HK-2 (cell line): ENCODE measurements at regions not wholly inside any gene's neighbourhood (a gene's known extent, or its start where the extent isn't known, plus 50 kb on each side); places are given as distances from the start of the nearest gene placed in this dataset.

Experiments
- DNase-seq: peaks from one replicate; pipeline ENCODE4 v3.0.0-alpha.2; 2018; ENCODE audit not compliant: unreplicated experiment

GRCh38 chr16:54412037-54412436, 125.5 kb upstream of the IRX3 start:
- no peak for DNase-seq

DNA sequence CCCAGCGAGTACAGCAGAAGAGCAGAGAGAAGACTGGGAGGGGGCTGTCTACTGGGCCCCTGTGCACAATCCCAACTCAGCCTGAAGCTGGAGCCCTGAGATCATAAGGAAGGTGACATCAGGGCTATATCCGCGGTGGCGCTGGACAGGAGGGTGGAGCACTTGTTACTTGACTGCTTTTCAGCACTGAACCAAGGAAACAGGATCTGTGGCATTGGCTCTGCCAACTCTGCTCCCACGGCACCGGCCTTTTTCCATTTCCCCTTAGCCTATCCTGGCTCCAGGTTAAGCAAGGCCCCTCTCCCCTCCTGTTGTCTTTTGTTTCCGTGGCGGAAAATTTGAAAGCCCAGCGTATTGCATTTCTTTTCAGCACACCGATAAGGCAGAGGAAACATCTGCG, 125.0 kb upstream of the IRX3 start:
- no peak for DNase-seq

DNA sequence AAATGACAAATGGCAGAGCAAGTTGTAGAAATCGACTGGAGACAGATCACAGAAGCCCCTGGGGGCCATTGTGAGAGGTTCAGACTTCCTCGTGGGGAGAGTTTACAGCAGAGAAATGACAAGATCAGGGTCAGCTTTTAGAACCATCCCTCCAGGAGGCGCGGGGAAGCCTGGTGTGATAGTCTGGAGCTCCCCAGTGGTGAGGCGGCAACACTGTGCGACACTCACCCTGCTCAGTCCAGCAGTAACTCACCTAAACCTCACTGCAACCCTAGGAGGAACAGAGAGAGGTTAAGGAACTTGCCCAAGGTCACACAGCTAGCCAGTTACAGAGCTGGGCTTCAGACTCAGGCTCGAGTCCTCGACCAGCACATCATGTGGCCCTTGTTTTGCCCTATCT, 123.4 kb upstream of the IRX3 start:
- no peak for DNase-seq

GRCh38 chr16:54407596-54407995, 121.0 kb upstream of the IRX3 start:
- DNase-seq: no peak

GRCh38 chr16:54405478-54405877, 118.9 kb upstream of the IRX3 start:
- DNase-seq: no peak

- no peak for DNase-seq
Observed at GRCh38 chr16:54403580-54403979, 117.0 kb upstream of the IRX3 start.

DNA sequence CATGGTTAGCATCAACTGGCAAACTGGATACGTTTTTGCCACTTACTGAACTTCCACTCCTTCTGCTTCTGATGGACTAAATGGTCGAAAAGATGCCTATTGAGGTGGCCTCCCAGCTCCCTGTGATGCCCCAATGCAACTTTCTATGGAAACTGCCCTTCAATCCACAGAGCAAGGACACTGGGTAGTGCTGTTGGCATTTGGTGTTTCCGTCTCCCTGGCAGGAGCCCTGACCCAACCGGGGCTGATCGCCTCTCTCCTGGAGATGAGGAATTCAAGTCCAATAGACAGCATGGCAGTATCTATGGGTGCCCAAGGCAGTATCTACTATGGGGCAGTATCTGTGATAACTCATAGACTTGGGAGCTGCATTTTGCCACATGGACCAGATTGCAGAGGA, 116.3 kb upstream of the IRX3 start:
- no peak for DNase-seq

DNA sequence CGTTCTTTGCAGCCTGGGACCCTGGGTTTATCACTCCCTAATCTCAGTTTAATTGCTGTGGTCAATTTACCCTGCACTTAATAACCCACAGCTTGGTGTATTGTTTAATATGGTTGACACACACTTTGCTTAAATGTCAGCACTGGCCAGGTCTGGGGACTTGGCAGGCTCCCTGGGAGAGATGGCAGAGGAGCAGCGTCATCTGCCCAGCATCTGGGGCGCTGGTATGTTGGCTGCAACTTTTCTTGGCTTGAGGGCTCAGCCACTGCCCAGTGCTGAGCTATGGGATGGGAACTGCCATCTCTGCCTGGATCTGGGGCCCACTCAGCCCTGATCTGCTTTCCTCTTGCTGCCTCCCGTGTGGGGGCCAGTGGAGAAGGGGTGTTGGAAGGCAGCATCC, 115.7 kb upstream of the IRX3 start:
- DNase-seq: no peak

GRCh38 chr16:54400261-54400660, 113.7 kb upstream of the IRX3 start:
- DNase-seq: no peak

DNA sequence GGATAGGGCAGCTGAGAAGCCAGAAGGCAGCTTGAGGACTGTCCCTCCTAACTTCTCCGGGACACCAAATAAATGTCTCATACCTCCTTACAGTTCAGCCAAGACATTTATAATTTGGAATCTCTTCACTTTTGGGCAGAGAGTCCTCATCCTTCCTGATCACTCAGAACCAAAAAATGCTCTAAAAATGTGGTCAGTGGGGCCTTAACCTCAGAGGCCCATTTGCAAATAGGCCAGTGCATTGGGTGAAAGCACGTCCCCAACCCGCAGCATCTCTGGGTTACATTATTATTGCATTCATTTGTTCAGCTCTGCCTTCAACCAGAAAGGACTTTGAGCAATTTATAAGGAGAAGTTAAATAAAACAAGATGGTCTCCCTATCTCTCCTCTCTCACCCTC, 112.4 kb upstream of the IRX3 start:
- DNase-seq: no peak

GRCh38 chr16:54397838-54398237, 111.3 kb upstream of the IRX3 start:
- no peak for DNase-seq

DNA sequence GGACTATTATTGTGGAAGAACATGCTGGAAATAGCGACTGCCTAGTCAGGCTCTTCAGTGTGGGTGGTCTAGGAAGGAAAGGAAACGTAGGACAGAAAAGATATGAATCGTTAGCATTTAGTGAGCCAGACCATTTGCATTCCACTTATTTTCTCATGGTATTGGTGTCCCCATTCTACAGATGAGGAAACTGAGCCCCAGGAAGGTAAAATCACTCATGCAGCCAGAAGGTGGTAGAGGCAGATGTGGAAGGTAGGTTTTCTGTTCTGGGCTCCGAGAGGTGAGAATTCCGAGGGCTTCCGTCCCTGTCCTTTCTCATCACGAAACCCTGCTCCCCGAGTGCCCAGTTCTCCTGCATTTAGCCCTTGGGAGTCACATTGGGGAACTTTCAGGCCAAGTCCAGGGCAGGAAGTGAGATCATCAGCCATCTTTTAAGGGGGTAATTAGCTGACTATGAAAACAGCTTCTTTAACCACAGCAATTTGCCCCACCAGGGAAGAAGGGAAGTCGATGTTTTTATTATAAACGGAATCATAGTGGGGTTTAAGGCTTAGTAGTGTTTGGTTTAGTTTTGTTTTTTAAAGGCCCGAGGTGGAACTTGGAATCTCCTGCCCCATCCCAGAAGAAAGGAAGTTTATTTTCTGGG, 110.7 kb upstream of the IRX3 start:
- no peak for DNase-seq

GRCh38 chr16:54389836-54390494, 103.4 kb upstream of the IRX3 start:
- DNase-seq: no peak

DNA sequence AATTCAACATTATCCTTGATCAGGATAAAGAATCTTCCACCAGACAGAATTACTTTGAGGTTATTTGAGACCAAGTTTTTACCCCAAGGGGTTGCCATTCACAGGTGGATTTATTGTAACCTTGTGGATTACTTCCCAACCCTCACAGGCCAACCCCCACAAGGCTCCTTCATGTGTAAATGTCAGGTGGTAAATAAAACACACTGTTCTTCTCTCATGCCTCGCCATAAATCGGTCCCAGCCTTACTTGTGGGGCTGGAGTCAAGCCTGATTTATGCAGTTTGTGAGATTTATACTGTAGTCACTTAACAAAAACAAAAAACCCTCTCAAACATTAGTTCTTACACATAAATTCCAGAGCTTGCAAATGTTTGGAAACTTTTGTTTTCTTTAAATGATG, 98.6 kb upstream of the IRX3 start:
- DNase-seq: no peak

- DNase-seq: no peak
Observed at GRCh38 chr16:54381601-54382313, 95.2 kb upstream of the IRX3 start.

GRCh38 chr16:54375071-54375470, 88.5 kb upstream of the IRX3 start:
- no peak for DNase-seq

GRCh38 chr16:54373534-54374520, 87.2 kb upstream of the IRX3 start:
- peak; percentile 67 for DNase-seq

GRCh38 chr16:54370278-54371040, 83.9 kb upstream of the IRX3 start:
- DNase-seq: no peak

DNA sequence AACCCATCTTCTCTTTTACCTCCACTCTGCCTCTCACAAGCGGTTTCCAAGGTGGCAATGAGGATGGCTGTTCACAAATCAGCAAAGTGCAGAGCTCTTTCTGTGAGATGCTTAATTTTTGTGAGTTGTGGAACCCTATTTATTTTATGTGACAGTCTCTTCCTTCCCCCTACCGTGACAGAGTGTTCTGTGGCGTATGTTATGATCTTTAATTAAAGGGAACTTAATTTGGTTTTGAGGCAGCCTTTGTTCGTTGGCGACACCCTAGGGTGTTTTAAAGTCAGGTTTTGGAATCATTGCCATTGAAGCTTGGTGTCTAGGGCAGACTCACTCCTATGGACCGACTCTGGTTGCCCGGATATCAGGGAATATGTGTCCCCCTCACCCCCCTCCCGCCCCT, 83.3 kb upstream of the IRX3 start:
- DNase-seq: no peak

GRCh38 chr16:54366943-54367342, 80.4 kb upstream of the IRX3 start:
- no peak for DNase-seq

DNA sequence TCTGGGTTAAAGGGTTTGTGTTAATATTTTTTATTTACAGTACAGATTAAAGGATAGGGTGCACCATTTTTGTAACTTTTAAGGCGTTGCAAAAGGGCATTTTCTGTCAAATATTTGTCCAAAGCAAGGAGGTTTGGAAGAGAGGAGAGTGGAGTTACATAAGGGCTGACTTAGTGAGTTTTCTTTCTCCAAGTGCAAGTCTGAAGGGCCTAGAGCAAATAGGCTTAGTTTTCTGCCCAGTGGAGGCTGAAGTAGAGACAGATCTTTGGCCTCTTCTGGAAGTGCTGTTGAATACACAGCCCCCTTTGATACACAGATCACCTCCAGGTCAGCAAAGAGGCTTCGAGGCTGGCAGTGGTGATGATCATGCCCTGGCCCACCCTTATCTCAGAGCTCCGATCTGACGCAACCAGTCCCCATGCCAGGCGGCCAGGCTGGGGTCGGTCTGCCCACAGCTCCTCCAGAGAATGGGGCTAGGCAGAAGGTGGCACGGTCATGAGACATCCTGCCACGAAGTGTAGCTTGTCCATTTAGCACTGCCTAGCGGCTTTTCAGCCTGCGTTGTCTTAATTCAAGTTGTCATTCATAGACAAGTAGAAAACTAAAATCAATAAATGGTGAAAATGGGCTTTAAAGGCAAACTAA, 79.5 kb upstream of the IRX3 start:
- no peak for DNase-seq
